ENCODE measurements at regions not wholly inside any gene's neighbourhood (a gene's known extent, or its start where the extent isn't known, plus 50 kb on each side); places are given as distances from the start of the nearest gene placed in this dataset.

GRCh38 chr10:33674491-33674890 is 340.0 kb upstream of the NRP1 start:
- H2AFZ ChIP-seq (ENCODE audit: low read depth), result no peak overlapping the region
- no peak overlapping the region for H3K27ac ChIP-seq
- H3K79me2 ChIP-seq (ENCODE audit: insufficient read depth, low read depth), result no peaks in the 10 kb centered on the region
- no peaks in the 10 kb centered on the region for H4K20me1 ChIP-seq (ENCODE audit: insufficient read depth)
- H3K36me3 ChIP-seq (ENCODE audit: insufficient read depth), result no peaks in the 10 kb centered on the region
- H3K9ac ChIP-seq, result no peak overlapping the region
- TF ChIP-seq CTCF (conservative IDR thresholded peaks at IDR 0.05; ENCODE audit: low read depth, low read length), result no peak
- H3K4me3 ChIP-seq (IDR thresholded peaks at IDR 0.05; ENCODE audit: insufficient read depth, low read depth, low read length), result no peak overlapping the region
- H3K27me3 ChIP-seq (ENCODE audit: insufficient read depth, low read depth), result no peaks in the 10 kb centered on the region
- H3K4me1 ChIP-seq (ENCODE audit: low read depth, poor library complexity, severe bottlenecking), result no peaks in the 10 kb centered on the region
- no peak overlapping the region for H3K4me2 ChIP-seq

- Histone ChIP-seq H3K4me2 (no peak overlapping the region), H3K79me2 (ENCODE audit: insufficient read depth, low read depth) (no peaks in the 10 kb centered on the region), H3K4me1 (ENCODE audit: low read depth, poor library complexity, severe bottlenecking) (no peaks in the 10 kb centered on the region), H3K36me3 (ENCODE audit: insufficient read depth) (no peaks in the 10 kb centered on the region), H3K9ac (no peak overlapping the region), H3K4me3 (IDR thresholded peaks at IDR 0.05; ENCODE audit: insufficient read depth, low read depth, low read length) (no peak overlapping the region), H2AFZ (ENCODE audit: low read depth) (no peak overlapping the region), H3K27ac (no peak overlapping the region), H4K20me1 (ENCODE audit: insufficient read depth) (no peaks in the 10 kb centered on the region), H3K27me3 (ENCODE audit: insufficient read depth, low read depth) (no peaks in the 10 kb centered on the region)
- no peak for TF ChIP-seq CTCF (conservative IDR thresholded peaks at IDR 0.05; ENCODE audit: low read depth, low read length)
Measured at GRCh38 chr10:33673839-33674415, 339.5 kb upstream of the NRP1 start.

GRCh38 chr10:33669904-33670303 is 335.4 kb upstream of the NRP1 start:
- Histone ChIP-seq H3K27ac (no peak overlapping the region), H3K9ac (no peak overlapping the region), H3K36me3 (ENCODE audit: insufficient read depth) (no peaks in the 10 kb centered on the region), H4K20me1 (ENCODE audit: insufficient read depth) (no peaks in the 10 kb centered on the region), H3K79me2 (ENCODE audit: insufficient read depth, low read depth) (no peaks in the 10 kb centered on the region), H3K4me1 (ENCODE audit: low read depth, poor library complexity, severe bottlenecking) (peaks cover 11% of the 10 kb centered on the region), H3K4me3 (IDR thresholded peaks at IDR 0.05; ENCODE audit: insufficient read depth, low read depth, low read length) (no peak overlapping the region), H3K27me3 (ENCODE audit: insufficient read depth, low read depth) (no peaks in the 10 kb centered on the region), H2AFZ (ENCODE audit: low read depth) (no peak overlapping the region), H3K4me2 (no peak overlapping the region)
- TF ChIP-seq CTCF (conservative IDR thresholded peaks at IDR 0.05; ENCODE audit: low read depth, low read length), result no peak

- Histone ChIP-seq H3K36me3 (ENCODE audit: insufficient read depth) (no peaks in the 10 kb centered on the region), H3K4me2 (peak overlapping the region; percentile 21; the same call in 1 of the 2 replicates), H3K27ac (no peak overlapping the region), H3K79me2 (ENCODE audit: insufficient read depth, low read depth) (no peaks in the 10 kb centered on the region), H4K20me1 (ENCODE audit: insufficient read depth) (no peaks in the 10 kb centered on the region), H3K4me1 (ENCODE audit: low read depth, poor library complexity, severe bottlenecking) (peaks cover 11% of the 10 kb centered on the region), H3K4me3 (IDR thresholded peaks at IDR 0.05; ENCODE audit: insufficient read depth, low read depth, low read length) (no peak overlapping the region), H3K9ac (no peak overlapping the region), H2AFZ (ENCODE audit: low read depth) (peak overlapping the region; percentile 29), H3K27me3 (ENCODE audit: insufficient read depth, low read depth) (no peaks in the 10 kb centered on the region)
- TF ChIP-seq CTCF (conservative IDR thresholded peaks at IDR 0.05; ENCODE audit: low read depth, low read length), result no peak
Measured at GRCh38 chr10:33666686-33667480, 332.4 kb upstream of the NRP1 start.

Measured in KMS-11 (cell line).